ENCODE measurements at regions not wholly inside any gene's neighbourhood (a gene's known extent, or its start where the extent isn't known, plus 50 kb on each side); places are given as distances from the start of the nearest gene placed in this dataset.
"Not testable (repeated sequence)": the region's sequence is repeated elsewhere in the genome, so short reads cannot be mapped to it uniquely, and the experiment has no call there.

GRCh38 chr2:84170979-84171378, 288.1 kb downstream of the SUCLG1 start:
- no peak for DNase-seq
- Histone ChIP-seq H3K4me1 (no peaks in the 10 kb centered on the region), H3K4me3 (no peak overlapping the region), H3K27me3 (peaks cover 4% of the 10 kb centered on the region; the same call in 1 of the 2 replicates), H3K27ac (no peak overlapping the region), H3K9me3 (replicated peaks) (no peaks in the 10 kb centered on the region), H3K36me3 (no peaks in the 10 kb centered on the region)

GRCh38 chr2:84169871-84170270, 289.2 kb downstream of the SUCLG1 start:
- Histone ChIP-seq H3K4me3 (no peak overlapping the region), H3K27me3 (peaks cover 4% of the 10 kb centered on the region; the same call in 1 of the 2 replicates), H3K9me3 (replicated peaks) (no peaks in the 10 kb centered on the region), H3K27ac (no peak overlapping the region), H3K4me1 (no peaks in the 10 kb centered on the region), H3K36me3 (no peaks in the 10 kb centered on the region)
- DNase-seq, result no peak

- H3K36me3 ChIP-seq; H3K27ac ChIP-seq; H3K27me3 ChIP-seq; DNase-seq; H3K4me3 ChIP-seq; H3K4me1 ChIP-seq; H3K9me3 ChIP-seq (replicated peaks): not testable (repeated sequence)
Measured at GRCh38 chr2:84168552-84168951, 290.5 kb downstream of the SUCLG1 start.

GRCh38 chr2:84165256-84165655, 293.8 kb downstream of the SUCLG1 start:
- DNase-seq, result no peak
- H3K36me3 ChIP-seq, result no peaks in the 10 kb centered on the region
- no peaks in the 10 kb centered on the region for H3K9me3 ChIP-seq (replicated peaks)

GRCh38 chr2:84160453-84160852, 298.6 kb downstream of the SUCLG1 start:
- no peaks in the 10 kb centered on the region for H3K27me3 ChIP-seq
- no peaks in the 10 kb centered on the region for H3K4me1 ChIP-seq
- no peak overlapping the region for H3K27ac ChIP-seq
- H3K9me3 ChIP-seq (replicated peaks), result no peaks in the 10 kb centered on the region
- H3K4me3 ChIP-seq, result no peak overlapping the region
- no peaks in the 10 kb centered on the region for H3K36me3 ChIP-seq
- DNase-seq, result no peak

More at GRCh38 chr2:84165256-84165655, 293.8 kb downstream of the SUCLG1 start:
- Histone ChIP-seq H3K27ac (no peak overlapping the region), H3K4me1 (no peaks in the 10 kb centered on the region), H3K4me3 (no peak overlapping the region), H3K27me3 (peaks cover 4% of the 10 kb centered on the region; the same call in 1 of the 2 replicates)

- no peaks in the 10 kb centered on the region for H3K4me1 ChIP-seq
Measured at GRCh38 chr2:84158605-84159004, 300.5 kb downstream of the SUCLG1 start.

GRCh38 chr2:84152462-84152861, 306.6 kb downstream of the SUCLG1 start:
- Histone ChIP-seq H3K4me3 (no peak overlapping the region), H3K27me3 (no peaks in the 10 kb centered on the region), H3K4me1 (no peaks in the 10 kb centered on the region), H3K36me3 (no peaks in the 10 kb centered on the region), H3K9me3 (replicated peaks) (no peaks in the 10 kb centered on the region), H3K27ac (no peak overlapping the region)
- no peak for DNase-seq

More at GRCh38 chr2:84158605-84159004, 300.5 kb downstream of the SUCLG1 start:
- H3K9me3 ChIP-seq (replicated peaks), result no peaks in the 10 kb centered on the region
- no peak for DNase-seq
- no peak overlapping the region for H3K27ac ChIP-seq
- H3K27me3 ChIP-seq, result no peaks in the 10 kb centered on the region
- H3K4me3 ChIP-seq, result no peak overlapping the region
- H3K36me3 ChIP-seq, result no peaks in the 10 kb centered on the region

- H3K27me3 ChIP-seq, result no peaks in the 10 kb centered on the region
- H3K36me3 ChIP-seq, result no peaks in the 10 kb centered on the region
- no peaks in the 10 kb centered on the region for H3K4me1 ChIP-seq
- H3K9me3 ChIP-seq (replicated peaks), result no peaks in the 10 kb centered on the region
- DNase-seq, result no peak
- no peak overlapping the region for H3K27ac ChIP-seq
- no peak overlapping the region for H3K4me3 ChIP-seq
Measured at GRCh38 chr2:84144345-84144744, 314.7 kb downstream of the SUCLG1 start.

GRCh38 chr2:84137034-84137433, 322.0 kb downstream of the SUCLG1 start:
- no peaks in the 10 kb centered on the region for H3K4me1 ChIP-seq
- no peak for DNase-seq
- no peak overlapping the region for H3K4me3 ChIP-seq
- H3K36me3 ChIP-seq, result no peaks in the 10 kb centered on the region
- H3K27me3 ChIP-seq, result 0 out of 2 replicates have a peak, but pooled peaks cover 10% of the 10 kb centered on the region
- H3K9me3 ChIP-seq (replicated peaks), result no peaks in the 10 kb centered on the region
- H3K27ac ChIP-seq, result no peak overlapping the region

- Histone ChIP-seq H3K4me1 (no peaks in the 10 kb centered on the region), H3K36me3 (no peaks in the 10 kb centered on the region), H3K27ac (no peak overlapping the region), H3K9me3 (replicated peaks) (0 out of 2 replicates have a peak, but pooled peaks cover 2% of the 10 kb centered on the region), H3K27me3 (0 out of 2 replicates have a peak, but pooled peaks cover 8% of the 10 kb centered on the region), H3K4me3 (no peak overlapping the region)
- DNase-seq, result peak; percentile 8 to 36
Measured at GRCh38 chr2:84132370-84132769, 326.7 kb downstream of the SUCLG1 start.

- H3K36me3 ChIP-seq, result no peaks in the 10 kb centered on the region
- H3K9me3 ChIP-seq (replicated peaks), result 0 out of 2 replicates have a peak, but pooled peaks cover 2% of the 10 kb centered on the region
- no peak for DNase-seq
- no peaks in the 10 kb centered on the region for H3K4me1 ChIP-seq
- H3K4me3 ChIP-seq, result no peak overlapping the region
- no peak overlapping the region for H3K27ac ChIP-seq
- 0 out of 2 replicates have a peak, but pooled peaks cover 8% of the 10 kb centered on the region for H3K27me3 ChIP-seq
Measured at GRCh38 chr2:84131278-84131830, 327.7 kb downstream of the SUCLG1 start.

- Histone ChIP-seq H3K4me3 (no peak overlapping the region), H3K9me3 (replicated peaks) (0 out of 2 replicates have a peak, but pooled peaks cover 2% of the 10 kb centered on the region), H3K27me3 (0 out of 2 replicates have a peak, but pooled peaks cover under 1% of the 10 kb centered on the region), H3K27ac (no peak overlapping the region), H3K36me3 (no peaks in the 10 kb centered on the region), H3K4me1 (no peaks in the 10 kb centered on the region)
- no peak for DNase-seq
Measured at GRCh38 chr2:84129018-84129417, 330.1 kb downstream of the SUCLG1 start.

- not testable (repeated sequence) for H3K4me3 ChIP-seq; H3K4me1 ChIP-seq; H3K9me3 ChIP-seq (replicated peaks); H3K27me3 ChIP-seq; H3K27ac ChIP-seq; H3K36me3 ChIP-seq; DNase-seq
Measured at GRCh38 chr2:84127812-84128211, 331.3 kb downstream of the SUCLG1 start.

GRCh38 chr2:84126530-84126929, 332.6 kb downstream of the SUCLG1 start:
- H3K4me1 ChIP-seq, result no peaks in the 10 kb centered on the region
- H3K27me3 ChIP-seq, result no peaks in the 10 kb centered on the region
- no peak overlapping the region for H3K4me3 ChIP-seq
- H3K27ac ChIP-seq, result no peak overlapping the region
- DNase-seq, result no peak
- H3K9me3 ChIP-seq (replicated peaks), result 0 out of 2 replicates have a peak, but pooled peaks cover 2% of the 10 kb centered on the region
- H3K36me3 ChIP-seq, result no peaks in the 10 kb centered on the region

GRCh38 chr2:84126084-84126483, 333.0 kb downstream of the SUCLG1 start:
- Histone ChIP-seq H3K27me3 (no peaks in the 10 kb centered on the region), H3K27ac (no peak overlapping the region), H3K4me1 (no peaks in the 10 kb centered on the region), H3K4me3 (no peak overlapping the region), H3K9me3 (replicated peaks) (no peaks in the 10 kb centered on the region), H3K36me3 (no peaks in the 10 kb centered on the region)
- no peak for DNase-seq

GRCh38 chr2:84116143-84116542, 342.9 kb downstream of the SUCLG1 start:
- Histone ChIP-seq H3K36me3 (no peaks in the 10 kb centered on the region), H3K4me3 (no peak overlapping the region), H3K27me3 (no peaks in the 10 kb centered on the region), H3K9me3 (replicated peaks) (no peaks in the 10 kb centered on the region), H3K27ac (no peak overlapping the region), H3K4me1 (no peaks in the 10 kb centered on the region)
- DNase-seq, result no peak
